IPS-18a (cell line): ENCODE measurements at regions not wholly inside any gene's neighbourhood (a gene's known extent, or its start where the extent isn't known, plus 50 kb on each side); places are given as distances from the start of the nearest gene placed in this dataset.

ENCODE experiments used
- H3K27ac ChIP-seq: one replicate; pipeline ENCODE4 v1.5.1; 2013; ENCODE audit warnings: low read length
- H3K27me3 ChIP-seq: one replicate; pipeline ENCODE4 v1.6.1; 2013; ENCODE audit warnings: mild to moderate bottlenecking, low read length; ENCODE audit not compliant: control insufficient read depth, insufficient read depth
- H3K36me3 ChIP-seq: one replicate; pipeline ENCODE4 v1.6.1; 2013; ENCODE audit warnings: low read depth, low read length; ENCODE audit not compliant: control insufficient read depth
- H3K4me1 ChIP-seq: one replicate; pipeline ENCODE4 v1.6.1; 2013; ENCODE audit warnings: low read depth, low read length; ENCODE audit not compliant: control insufficient read depth
- H3K4me3 ChIP-seq: one replicate; pipeline ENCODE4 v1.5.1; 2013; ENCODE audit warnings: low read length
- H3K9ac ChIP-seq: one replicate; pipeline ENCODE4 v1.6.1; 2013; ENCODE audit warnings: mild to moderate bottlenecking, low read length, moderate library complexity
- H3K9me3 ChIP-seq: one replicate; pipeline ENCODE4 v1.6.1; 2013; ENCODE audit warnings: low read depth, low read length; ENCODE audit not compliant: control insufficient read depth

DNA sequence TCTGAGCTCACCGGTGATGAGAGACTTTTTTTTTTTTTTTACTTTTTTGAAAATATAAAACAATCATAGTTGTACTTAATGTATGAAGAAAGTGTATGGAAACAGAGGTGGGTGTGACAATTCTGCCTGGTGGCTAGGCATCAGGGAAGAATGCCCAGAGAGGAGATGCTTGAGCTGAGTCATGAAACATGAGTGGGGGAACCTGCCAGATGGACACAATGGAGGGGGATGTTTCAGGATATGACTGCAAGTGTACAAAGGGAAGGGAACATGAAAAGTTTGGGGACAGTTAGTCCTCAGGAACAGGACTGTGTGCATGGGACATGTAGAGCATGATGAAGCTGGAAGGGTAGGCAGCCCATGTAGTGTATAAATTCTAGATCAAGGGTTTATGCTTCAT is 274.2 kb upstream of the E2F7 start:
- Histone ChIP-seq H3K4me3 (no peak overlapping the region), H3K27me3 (no peaks in the 10 kb centered on the region), H3K27ac (no peak overlapping the region), H3K36me3 (no peaks in the 10 kb centered on the region), H3K9me3 (no peaks in the 10 kb centered on the region), H3K9ac (no peak overlapping the region), H3K4me1 (peaks cover 3% of the 10 kb centered on the region)

GRCh38 chr12:77337362-77337761 is 272.0 kb upstream of the E2F7 start:
- H3K27me3 ChIP-seq: no peaks in the 10 kb centered on the region
- H3K9ac ChIP-seq: no peak overlapping the region
- no peaks in the 10 kb centered on the region for H3K36me3 ChIP-seq
- H3K27ac ChIP-seq: no peak overlapping the region
- no peaks in the 10 kb centered on the region for H3K9me3 ChIP-seq
- H3K4me3 ChIP-seq: no peak overlapping the region
- no peaks in the 10 kb centered on the region for H3K4me1 ChIP-seq

DNA sequence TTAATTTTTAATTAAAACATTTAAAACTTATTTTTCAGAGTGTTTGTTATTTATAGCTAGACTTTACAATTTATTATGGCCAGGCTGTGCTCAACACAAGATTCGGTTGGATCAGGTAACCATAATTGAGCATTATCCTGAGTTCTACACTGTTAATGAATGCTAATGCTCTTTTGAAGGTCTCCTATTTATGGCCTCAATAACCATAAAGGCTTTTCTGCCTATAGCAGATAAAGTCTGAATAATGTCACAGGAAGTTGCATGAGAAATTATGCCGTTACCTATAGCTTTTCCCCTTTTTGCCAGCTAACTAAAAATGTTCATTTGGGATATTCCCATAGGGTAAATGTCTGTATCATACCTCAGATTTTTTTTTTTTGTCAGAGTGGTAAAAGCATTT is 269.4 kb upstream of the E2F7 start:
- no peak overlapping the region for H3K4me3 ChIP-seq
- no peaks in the 10 kb centered on the region for H3K27me3 ChIP-seq
- H3K4me1 ChIP-seq: no peaks in the 10 kb centered on the region
- no peaks in the 10 kb centered on the region for H3K36me3 ChIP-seq
- no peaks in the 10 kb centered on the region for H3K9me3 ChIP-seq
- H3K9ac ChIP-seq: no peak overlapping the region
- no peak overlapping the region for H3K27ac ChIP-seq

GRCh38 chr12:77328326-77328725 is 263.0 kb upstream of the E2F7 start:
- peaks cover 29% of the 10 kb centered on the region for H3K27me3 ChIP-seq
- H3K36me3 ChIP-seq: no peaks in the 10 kb centered on the region
- peaks cover 4% of the 10 kb centered on the region for H3K4me1 ChIP-seq
- no peak overlapping the region for H3K4me3 ChIP-seq
- no peak overlapping the region for H3K9ac ChIP-seq
- no peak overlapping the region for H3K27ac ChIP-seq
- no peaks in the 10 kb centered on the region for H3K9me3 ChIP-seq

DNA sequence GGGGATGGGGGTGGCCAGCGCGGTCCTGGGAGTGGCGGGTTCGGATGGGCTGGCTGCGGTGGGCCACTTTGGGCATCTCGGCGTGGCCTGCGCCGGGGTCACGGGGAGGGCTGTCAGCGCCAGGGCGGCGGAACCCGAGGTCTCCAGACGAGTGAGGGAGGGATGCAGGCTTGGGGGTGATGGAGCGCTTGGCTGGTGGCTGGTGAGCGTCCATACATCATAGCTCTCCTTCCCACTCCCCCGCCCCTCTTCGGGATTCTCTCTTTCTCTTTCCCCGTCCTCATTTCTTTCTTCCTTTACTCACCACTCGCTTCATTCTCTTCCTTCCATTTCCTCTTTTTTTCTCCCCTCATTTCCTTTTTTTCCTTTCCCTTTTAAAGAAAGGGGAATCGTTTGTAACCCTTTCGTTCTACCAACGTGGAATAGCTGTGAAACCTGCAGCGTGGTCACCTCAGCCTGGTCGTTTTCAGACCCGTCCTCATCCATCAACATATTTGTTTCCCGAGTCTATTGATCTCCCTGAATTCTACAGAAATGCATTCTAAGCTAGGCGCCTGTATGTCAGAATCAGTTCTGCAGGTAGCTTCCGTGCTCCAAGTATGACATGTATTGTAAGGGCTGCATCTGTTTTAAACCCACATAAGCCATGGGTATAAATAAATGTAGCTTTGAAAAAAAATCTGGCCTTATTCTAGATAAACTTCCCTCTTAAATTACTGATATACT is 260.3 kb upstream of the E2F7 start:
- Histone ChIP-seq H3K9ac (peak overlapping the region; percentile 42), H3K36me3 (no peaks in the 10 kb centered on the region), H3K4me1 (peaks cover 4% of the 10 kb centered on the region), H3K9me3 (no peaks in the 10 kb centered on the region), H3K4me3 (peak overlapping the region; percentile 78), H3K27me3 (peaks cover 29% of the 10 kb centered on the region), H3K27ac (no peak overlapping the region)

DNA sequence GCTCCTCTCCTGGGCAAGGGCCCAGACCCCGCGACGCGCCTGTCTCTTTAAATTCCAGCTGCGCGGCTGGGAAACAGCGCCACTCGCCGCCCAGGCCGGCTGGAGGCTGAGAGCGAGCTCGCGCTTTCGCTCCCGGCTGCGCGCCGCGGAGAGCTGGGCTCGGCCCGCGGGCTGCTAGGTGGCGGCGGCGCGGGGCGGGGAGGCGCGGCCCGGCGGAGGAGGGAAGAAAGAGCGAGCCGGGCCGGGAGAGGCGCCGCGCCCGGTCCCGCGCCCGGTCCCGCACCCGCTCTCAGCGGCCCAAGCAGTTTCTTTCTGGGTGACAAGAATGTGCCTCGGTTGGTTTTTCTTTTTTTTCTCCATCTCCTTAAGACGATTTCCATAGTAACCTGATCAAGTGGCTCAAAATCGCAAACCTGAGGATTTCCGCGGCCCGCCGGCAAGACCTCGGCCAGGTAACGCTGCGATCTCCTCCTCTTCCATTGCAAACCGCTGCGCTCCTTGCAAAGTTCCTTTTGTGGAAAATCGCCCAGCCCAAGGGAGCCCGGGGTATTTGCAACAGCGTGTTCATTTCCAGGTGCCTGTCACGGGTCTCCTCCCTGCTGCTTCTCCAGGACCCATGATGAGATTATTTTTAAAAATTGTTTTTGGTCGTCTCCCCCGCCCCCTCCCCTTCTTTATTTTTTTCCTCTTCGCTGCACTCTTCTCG is 259.5 kb upstream of the E2F7 start:
- Histone ChIP-seq H3K27me3 (peaks cover 29% of the 10 kb centered on the region), H3K36me3 (no peaks in the 10 kb centered on the region), H3K4me3 (peak overlapping the region; percentile 78), H3K4me1 (peaks cover 4% of the 10 kb centered on the region), H3K9ac (peak overlapping the region; percentile 42), H3K9me3 (no peaks in the 10 kb centered on the region), H3K27ac (no peak overlapping the region)

DNA sequence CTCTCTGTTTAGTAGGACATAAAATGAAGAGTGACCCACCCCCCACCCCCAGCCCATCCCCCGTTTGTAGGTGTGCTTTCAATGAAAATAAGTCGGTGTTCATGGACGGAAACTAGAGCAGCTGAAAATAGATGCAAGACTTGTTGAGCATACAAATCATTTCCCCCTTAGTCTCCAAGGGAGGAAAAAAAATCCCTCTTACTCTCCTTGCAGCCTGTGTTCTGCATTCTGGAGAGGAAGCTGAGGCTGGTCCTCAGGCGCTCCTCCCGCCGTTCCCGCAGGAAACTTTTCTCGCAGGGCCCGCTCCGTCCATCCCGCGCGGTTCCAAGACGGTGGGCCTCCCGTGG is 259.0 kb upstream of the E2F7 start:
- Histone ChIP-seq H3K4me1 (peaks cover 4% of the 10 kb centered on the region), H3K9ac (peak overlapping the region; percentile 42), H3K27ac (no peak overlapping the region), H3K36me3 (no peaks in the 10 kb centered on the region), H3K9me3 (no peaks in the 10 kb centered on the region), H3K4me3 (peak overlapping the region; percentile 78), H3K27me3 (peaks cover 29% of the 10 kb centered on the region)

DNA sequence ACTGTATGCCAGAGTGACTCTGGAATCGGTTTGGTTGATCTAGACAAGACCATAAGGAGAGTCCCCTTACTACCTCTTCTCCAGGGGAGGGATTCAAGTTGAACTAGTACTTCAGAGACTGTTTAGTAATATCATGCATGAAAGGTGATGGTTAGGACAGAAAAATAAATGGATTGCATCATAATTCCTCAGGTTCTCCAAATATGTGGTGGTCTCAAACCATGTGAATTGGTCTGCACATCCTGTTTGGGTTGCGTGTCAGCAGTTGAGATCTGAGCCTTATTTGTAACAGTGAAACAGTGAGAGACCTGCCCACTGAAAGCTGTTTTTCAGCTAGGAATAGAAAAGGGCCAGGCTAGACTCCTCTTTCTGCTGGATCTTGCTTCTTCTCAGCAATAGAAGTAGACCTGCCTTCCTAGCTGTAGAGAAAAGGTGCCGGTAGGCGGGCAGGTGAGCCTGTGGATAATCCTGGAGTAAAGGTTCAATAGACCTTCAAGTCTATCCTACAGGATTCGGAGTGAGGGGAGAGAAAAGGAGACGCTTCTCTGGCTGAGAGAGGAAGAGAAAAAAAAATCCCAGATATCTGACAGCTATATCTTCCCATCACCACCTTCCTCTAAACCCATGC is 258.5 kb upstream of the E2F7 start:
- H3K9ac ChIP-seq: no peak overlapping the region
- peaks cover 9% of the 10 kb centered on the region for H3K4me1 ChIP-seq
- peak overlapping the region; percentile 78 for H3K4me3 ChIP-seq
- H3K27ac ChIP-seq: no peak overlapping the region
- H3K27me3 ChIP-seq: peaks cover 29% of the 10 kb centered on the region
- no peaks in the 10 kb centered on the region for H3K9me3 ChIP-seq
- no peaks in the 10 kb centered on the region for H3K36me3 ChIP-seq

- Histone ChIP-seq H3K9ac (no peak overlapping the region), H3K27ac (no peak overlapping the region), H3K4me1 (peaks cover 9% of the 10 kb centered on the region)
Observed at GRCh38 chr12:77319166-77319565, 253.8 kb upstream of the E2F7 start.

DNA sequence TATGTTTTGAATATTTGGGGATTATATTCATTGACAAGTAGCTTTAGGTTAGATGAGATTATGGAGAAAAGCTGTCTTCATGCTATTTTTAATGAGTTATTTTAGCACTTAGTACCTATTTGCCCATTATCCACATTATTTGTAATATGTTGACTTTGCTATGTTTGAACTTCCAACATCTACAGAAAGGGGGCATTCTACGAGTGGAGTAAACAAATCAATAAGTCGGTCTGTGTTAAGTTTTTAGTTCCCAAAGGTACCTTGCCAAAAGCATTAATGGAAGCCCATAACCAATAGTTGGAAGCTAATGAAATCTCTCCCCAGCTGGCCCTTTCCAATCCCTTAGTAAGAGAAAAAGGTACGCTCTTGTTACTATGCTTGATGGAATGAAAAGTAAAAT is 250.0 kb upstream of the E2F7 start:
- Histone ChIP-seq H3K27me3 (no peaks in the 10 kb centered on the region), H3K9me3 (no peaks in the 10 kb centered on the region), H3K27ac (no peak overlapping the region), H3K36me3 (no peaks in the 10 kb centered on the region), H3K9ac (no peak overlapping the region), H3K4me1 (peaks cover 5% of the 10 kb centered on the region), H3K4me3 (no peak overlapping the region)

More at GRCh38 chr12:77319166-77319565, 253.8 kb upstream of the E2F7 start:
- Histone ChIP-seq H3K36me3 (no peaks in the 10 kb centered on the region), H3K4me3 (no peak overlapping the region), H3K27me3 (peaks cover 9% of the 10 kb centered on the region), H3K9me3 (no peaks in the 10 kb centered on the region)

DNA sequence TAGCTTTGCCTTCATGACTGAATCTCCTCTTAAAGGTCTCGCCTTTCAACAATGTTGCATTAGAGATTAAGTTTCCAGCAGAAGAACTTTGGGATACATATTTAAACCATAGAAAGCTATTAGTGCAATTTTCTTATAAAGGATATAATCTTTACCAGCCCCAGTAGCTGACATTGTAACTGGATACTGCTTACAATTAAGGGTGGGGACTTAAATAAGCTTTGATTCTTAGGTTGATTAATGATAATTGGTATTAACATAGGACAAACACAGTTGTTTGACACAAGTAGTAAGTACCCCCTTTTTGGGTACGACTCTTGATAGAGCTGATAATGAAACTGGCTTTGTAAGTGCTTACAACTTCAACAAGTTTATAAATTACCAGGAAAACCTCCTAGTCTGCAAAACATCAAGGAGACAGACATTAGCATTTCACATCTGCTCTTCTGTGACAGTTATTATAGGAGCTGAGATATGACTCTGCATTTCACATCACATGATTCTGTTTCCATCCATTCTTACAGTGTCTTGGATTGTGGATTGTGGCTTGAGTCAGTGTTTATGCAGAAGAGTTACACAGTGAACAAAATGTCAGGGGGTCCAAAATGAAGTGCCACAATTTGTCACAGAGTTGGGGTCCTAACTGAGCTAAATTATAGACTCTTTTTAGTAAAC is 249.1 kb upstream of the E2F7 start:
- Histone ChIP-seq H3K27me3 (no peaks in the 10 kb centered on the region), H3K36me3 (no peaks in the 10 kb centered on the region), H3K4me3 (no peak overlapping the region), H3K27ac (no peak overlapping the region), H3K9me3 (no peaks in the 10 kb centered on the region), H3K9ac (no peak overlapping the region), H3K4me1 (peaks cover 5% of the 10 kb centered on the region)
